Fibroblast of skin of right quadriceps (primary cell): ENCODE measurements at regions not wholly inside any gene's neighbourhood (a gene's known extent, or its start where the extent isn't known, plus 50 kb on each side); places are given as distances from the start of the nearest gene placed in this dataset.

Experiments used
- DNase-seq: peaks from one replicate; pipeline ENCODE4 v3.0.0-alpha.2; 2013

GRCh38 chr9:28887188-28887884, 1314.1 kb upstream of the C9orf72 start:
- no peak for DNase-seq

DNA sequence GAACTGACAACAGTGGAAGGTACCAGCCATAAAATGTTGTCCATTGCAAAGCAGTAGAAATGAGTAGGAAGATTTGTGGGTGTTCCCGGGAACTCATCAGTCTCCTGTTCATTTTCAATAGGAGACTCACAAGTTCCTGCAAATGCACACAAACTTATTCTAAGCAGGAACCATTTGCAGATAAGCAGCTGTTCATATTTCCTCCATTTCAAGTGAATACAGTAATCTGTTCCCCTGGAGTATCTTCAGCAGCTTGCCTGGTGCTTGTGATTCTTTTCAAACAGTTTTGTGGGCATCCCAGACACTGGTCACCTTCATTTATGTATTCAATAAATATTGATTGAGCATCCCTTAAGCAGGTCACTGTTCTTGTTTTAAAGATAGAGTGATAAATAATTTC, 1315.5 kb upstream of the C9orf72 start:
- DNase-seq = no peak

- DNase-seq = no peak
These were observed 1319.3 kb upstream of the C9orf72 start for GRCh38 chr9:28892538-28892937.

DNA sequence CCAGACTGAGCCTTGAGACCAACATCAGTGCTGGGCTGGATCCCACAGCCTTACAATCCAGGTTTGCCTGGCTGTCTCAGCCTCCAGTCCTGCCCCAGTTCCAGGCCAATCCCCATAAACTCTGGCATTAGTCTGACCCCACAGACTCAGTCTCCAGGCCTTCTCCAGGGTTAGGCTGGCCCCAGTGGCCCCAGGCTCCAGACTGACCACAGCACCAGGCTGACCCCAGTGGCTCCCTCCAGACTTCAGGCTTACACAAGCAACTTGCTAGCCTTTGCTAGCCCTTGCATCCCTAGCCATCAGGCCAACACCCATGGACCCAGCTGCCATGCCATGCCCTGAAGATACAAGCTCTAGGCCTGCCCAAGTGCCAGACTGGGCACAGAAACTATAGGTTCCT, 1326.0 kb upstream of the C9orf72 start:
- DNase-seq = no peak

DNA sequence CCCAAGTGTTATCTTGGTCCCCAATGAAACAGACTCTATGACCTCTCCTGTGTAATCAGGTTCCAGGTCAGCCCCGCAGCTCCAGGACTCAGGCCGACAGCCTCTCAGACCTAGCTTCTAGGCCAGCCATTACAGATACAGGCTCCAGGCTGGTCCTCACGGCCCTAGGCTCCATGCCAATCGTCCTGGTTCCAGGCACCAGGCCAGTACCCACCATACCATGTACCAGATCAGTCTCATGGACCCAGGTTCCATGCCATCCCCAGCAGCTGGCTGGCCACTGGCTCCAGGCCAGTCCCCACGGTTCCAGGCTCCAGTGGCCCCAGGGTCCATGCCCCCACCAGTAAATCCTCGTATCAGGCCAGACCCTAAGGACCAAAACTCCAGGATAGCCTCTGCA, 1326.6 kb upstream of the C9orf72 start:
- DNase-seq = no peak

DNA sequence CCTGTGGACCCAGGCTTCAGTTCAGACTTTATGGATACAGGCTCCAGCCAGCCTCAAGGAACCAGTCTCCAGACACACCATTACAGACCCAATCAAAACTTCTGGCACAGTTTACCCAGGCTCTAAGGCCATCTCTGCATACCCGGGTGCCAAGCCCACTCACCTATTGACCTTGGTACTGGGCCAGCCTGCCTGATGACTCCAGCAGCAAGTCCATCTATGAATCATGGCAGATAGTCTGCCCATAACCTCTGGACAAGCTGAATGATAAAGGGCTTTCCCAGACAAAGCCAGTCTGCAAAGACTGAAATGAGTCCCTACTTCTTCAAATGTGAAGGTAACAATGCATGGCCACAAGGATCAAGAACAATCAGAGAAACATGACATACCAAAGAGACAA, 1327.1 kb upstream of the C9orf72 start:
- DNase-seq = no peak

GRCh38 chr9:28909526-28909925, 1336.2 kb upstream of the C9orf72 start:
- DNase-seq = no peak

DNA sequence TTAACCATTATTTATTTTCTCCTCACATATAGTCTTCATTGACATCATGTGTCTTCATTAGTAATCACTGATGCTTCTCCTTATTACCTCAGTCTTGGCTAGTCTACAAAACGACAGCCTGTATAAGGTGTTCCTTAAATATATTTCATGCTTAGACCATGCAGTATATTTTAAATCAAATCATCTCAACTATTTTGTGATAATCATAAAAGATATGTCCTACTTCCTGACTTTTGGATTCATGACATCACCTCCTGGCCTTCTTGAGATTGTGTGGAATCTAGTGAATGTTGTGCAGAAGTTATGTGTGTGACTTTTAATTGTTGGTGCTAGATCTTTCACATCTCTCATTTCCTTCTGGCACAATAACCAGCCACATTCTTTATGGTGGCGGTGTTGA, 1339.3 kb upstream of the C9orf72 start:
- no peak for DNase-seq

GRCh38 chr9:28915202-28915930, 1342.1 kb upstream of the C9orf72 start:
- DNase-seq = no peak

DNA sequence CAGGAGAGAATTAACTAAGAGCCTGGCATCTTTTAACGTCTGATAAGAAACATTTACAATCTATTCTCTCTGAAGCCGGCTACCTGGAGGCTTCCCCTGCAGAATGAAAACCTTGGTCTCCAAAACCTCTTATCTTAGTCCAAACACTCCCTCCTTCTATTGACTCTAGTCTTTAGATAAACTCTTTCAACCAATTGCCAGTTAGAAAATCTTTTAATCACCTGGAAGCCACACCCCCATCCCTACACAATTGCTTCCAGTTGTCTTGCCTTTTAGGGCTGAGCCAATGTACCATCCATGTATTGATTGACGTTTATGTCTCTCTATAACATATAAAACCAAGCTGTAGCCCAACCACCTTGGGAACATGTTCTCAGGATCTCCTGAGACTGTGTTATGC, 1343.1 kb upstream of the C9orf72 start:
- no peak for DNase-seq

DNA sequence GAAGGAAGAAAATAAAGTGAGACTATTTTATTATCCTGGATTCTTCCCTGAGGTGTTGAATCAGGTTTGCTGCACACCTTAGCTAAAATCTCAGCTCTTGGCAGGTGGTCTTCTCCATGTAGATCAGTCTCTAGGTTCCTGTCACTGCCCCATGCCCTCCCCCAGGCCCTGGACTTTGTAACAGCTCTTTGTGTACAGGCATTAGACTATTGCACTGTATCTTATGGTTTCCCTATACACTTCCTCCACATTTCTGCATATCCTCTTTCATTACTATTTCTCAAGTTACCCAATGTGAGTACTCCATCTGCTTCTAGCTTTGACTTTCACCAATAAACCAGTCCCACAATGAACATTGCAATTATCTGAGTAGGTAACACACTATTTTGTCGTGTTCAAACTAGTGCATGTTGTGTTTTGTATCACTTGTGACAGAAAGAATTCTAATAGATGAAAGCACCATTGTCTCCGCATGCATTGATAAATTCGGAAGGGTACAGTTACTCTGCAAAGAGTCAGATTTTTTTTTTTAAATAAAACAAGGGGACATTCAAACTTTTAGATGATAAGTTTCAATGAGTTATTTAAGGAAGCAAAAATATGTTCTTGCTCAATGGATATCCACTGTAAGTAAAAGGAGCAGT, 1348.7 kb upstream of the C9orf72 start:
- DNase-seq = no peak

DNA sequence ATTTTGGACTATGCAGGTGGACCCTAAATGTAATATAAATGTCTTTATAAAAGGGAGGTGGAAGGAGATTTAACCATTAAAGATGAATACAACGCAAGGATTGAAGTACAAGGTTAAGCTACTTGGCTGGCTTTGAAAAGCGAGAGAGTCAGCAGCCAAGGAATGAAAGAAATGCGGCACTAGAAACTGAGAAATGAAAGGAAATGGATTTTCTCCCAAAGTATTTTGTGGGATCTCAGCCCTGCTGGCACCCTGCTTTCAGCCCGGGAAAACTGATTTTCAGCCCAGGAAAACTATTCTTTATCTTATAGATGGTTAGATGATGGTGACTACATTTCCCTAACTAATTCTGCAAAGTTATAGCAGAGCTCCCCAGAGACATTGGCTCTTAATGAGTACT, 1349.6 kb upstream of the C9orf72 start:
- DNase-seq = no peak

GRCh38 chr9:28923351-28923750, 1350.1 kb upstream of the C9orf72 start:
- no peak for DNase-seq

GRCh38 chr9:28925157-28925556, 1351.9 kb upstream of the C9orf72 start:
- DNase-seq = no peak

DNA sequence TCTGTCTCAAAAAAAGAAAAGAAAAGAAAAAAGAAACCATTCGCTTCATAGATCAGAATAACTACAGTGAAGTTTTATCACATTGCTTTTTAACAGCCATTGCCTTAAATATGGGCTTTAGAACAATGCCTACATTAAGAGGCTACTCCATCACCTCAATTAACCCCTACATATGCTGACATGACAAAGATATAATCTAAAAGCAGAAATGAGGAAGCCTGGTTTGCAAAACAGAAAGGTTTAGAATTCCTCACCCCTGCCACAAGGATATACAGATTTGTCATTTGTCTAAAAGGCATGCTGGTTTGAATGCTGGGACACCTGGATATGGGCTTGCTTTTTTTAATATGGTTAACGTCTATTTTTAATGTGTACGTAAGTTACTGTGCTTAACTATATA, 1353.0 kb upstream of the C9orf72 start:
- no peak for DNase-seq

DNA sequence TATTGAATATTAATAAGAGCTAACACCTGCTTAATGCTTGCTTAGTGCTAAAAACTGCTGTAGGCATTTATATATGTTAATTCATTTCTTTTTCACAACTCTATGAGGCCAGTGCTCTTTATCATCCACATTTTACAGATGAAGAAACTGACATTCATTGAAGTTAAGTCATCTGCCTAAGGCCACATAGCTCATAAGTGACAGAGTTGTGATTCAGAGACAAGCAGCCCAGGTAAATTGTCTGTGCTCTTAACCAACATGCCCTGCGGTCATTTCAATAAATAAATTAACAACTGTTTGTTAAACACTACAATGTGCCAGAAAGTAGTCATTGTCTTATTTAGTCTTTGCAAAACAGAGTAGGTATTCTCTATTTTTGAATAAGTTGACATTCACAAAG, 1354.4 kb upstream of the C9orf72 start:
- DNase-seq = no peak

DNA sequence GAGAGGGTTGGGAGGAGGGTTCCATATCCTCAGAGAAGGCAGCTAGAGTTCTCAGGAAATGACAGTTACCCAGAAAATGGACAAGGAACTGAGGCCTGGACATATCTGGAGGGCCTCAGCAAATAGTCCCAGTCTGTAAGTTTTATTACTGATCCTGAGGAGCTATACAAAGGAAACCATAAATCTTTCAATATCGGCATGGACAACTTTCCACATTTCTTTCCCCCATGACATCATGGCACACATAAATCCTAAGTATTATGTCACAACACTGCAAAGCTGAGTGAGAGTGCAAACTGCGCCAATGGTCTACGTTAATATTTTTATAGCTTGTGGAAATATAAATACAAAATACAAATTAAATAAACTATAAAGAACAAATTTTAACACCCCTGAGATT, 1356.2 kb upstream of the C9orf72 start:
- no peak for DNase-seq

DNA sequence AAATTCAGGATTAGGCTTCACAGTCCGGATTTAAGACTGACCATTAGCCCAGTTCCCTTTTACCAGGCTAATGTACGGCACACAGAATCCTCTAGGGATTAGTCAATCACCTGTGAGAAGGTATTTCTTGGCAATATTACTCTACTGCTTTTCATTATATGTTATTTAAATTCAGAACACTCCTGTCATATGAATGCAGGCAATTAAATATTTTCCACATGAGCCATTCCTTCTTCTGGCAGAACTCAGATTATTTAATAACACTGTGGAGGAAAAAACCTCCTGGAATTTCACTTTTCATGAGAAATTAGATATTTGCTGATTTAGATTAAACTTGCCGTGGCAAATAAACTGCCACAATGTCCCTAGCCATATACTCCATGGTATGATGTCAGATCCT, 1357.5 kb upstream of the C9orf72 start:
- DNase-seq = no peak

- no peak for DNase-seq
These were observed 1360.8 kb upstream of the C9orf72 start for GRCh38 chr9:28934111-28934510.

GRCh38 chr9:28938981-28939380, 1365.7 kb upstream of the C9orf72 start:
- DNase-seq = no peak

GRCh38 chr9:28941856-28942255, 1368.6 kb upstream of the C9orf72 start:
- DNase-seq = no peak

GRCh38 chr9:28942941-28943340, 1369.7 kb upstream of the C9orf72 start:
- no peak for DNase-seq

DNA sequence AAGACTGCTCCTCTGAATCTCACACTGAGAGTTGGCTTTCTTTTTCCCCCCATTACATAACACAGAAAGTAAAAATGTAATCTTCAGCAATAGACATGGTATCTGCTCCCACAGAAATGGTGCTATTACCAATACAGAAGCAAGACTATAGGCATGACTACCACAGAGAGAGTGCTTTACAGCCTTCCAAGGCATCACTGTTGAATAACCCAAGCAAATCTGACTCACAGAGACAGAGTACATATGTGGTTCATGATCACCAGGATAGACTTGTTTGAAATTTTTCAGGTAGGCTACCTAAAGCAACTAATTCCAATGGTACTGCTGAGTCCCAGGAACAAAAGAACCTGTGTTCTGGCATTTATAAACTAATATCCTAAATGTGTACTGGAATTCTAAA, 1373.4 kb upstream of the C9orf72 start:
- DNase-seq = no peak

DNA sequence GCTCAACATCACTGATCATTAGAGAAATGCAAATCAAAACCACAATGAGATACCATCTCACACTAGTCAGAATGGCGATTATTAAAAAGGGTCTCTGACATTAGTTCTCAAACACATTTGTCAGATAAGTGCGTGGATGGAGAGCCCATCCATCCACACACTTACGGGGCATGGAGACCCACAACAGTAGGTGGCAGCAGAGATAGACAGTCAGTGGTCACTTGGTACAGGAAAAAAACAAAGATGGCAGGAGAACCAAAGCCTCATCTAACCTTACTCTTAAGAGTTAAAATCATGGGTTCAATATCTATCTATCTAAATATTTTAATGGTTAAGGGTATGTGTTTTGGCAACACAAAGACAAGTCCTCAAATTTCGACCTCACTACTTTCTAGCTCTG, 1378.7 kb upstream of the C9orf72 start:
- no peak for DNase-seq
